ENCODE measurements at regions not wholly inside any gene's neighbourhood (a gene's known extent, or its start where the extent isn't known, plus 50 kb on each side); places are given as distances from the start of the nearest gene placed in this dataset.

DNA sequence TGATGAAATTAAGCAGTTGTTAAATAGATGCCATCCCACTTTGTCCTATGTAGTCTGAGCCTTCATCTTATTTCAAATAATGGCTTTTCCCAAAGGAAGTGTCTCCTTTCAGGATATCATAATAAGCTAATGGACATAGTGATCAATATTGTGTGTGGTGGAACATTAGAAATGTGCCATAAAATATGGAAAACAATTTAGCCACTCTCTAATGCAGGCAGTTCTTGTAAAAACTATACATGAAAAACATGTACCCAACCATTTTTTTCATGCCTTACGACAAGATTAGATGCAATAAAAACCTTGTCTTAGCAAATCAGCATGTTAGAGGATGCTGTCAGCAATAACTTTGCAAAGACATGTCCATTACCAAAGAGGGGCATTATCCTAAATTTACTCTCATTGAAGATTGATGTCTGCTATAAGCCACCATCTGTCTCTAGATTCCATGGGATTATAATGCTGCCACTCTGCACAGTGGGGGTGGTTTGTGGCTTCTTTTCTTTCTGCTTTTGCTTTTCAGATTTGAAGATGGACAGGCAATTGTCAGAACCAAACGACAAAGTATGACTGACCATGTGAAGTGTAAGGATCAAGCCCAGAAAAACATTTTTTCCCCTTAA, 724.0 kb upstream of the ZNF608 start:
- Histone ChIP-seq H3K9me3 (no peaks in the 10 kb centered on the region), H3K27ac (no peak overlapping the region), H3K4me1 (no peaks in the 10 kb centered on the region), H3K36me3 (no peaks in the 10 kb centered on the region), H3K4me3 (replicated peaks in 1 of 3) (no peak overlapping the region), H3K27me3 (no peaks in the 10 kb centered on the region)
- intact Hi-C loops (cut with DNase I) = no loop called here
- WGBS, 2 donors = 83 to 90% methylated on average over 2 of the region's 2 CpGs
- TF ChIP-seq POLR2A (IDR thresholded peaks at IDR 0.05) = no peak
- TF ChIP-seq CTCF (IDR thresholded peaks at IDR 0.05) = no peak
- DNase-seq = no peak

GRCh38 chr5:125476901-125477585, 730.6 kb upstream of the ZNF608 start:
- 81% methylated on average over 3 of the region's 3 CpGs for WGBS, 2 donors

DNA sequence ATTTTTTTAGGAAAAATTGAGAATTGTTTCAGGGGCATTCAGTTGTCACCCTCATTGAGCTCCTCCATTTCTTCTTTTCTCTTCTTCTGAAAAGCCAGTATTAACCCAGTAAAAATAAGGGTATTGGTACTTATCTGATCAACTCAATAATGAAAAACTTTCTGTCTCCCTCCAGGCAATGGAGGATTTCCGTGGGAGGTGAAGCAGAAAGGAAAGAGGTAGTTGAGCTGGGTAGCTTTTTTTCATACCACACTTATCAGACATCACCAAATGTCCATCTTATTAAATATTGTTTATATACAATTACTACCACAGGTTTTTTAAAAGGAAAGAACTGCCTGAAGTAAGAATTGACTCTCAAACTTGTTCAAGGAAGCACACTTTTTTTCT, 731.1 kb upstream of the ZNF608 start:
- no peak for DNase-seq
- intact Hi-C loops (cut with DNase I) = no loop called here
- 90% methylated on average over 1 of the region's 1 CpG for WGBS, 2 donors

More at GRCh38 chr5:125476901-125477585, 730.6 kb upstream of the ZNF608 start:
- DNase-seq = no peak
- intact Hi-C loops (cut with DNase I) = no loop called here
- TF ChIP-seq POLR2A (IDR thresholded peaks at IDR 0.05) = no peak
- no peak for TF ChIP-seq CTCF (IDR thresholded peaks at IDR 0.05)
- Histone ChIP-seq H3K36me3 (no peaks in the 10 kb centered on the region), H3K27ac (no peak overlapping the region), H3K4me1 (no peaks in the 10 kb centered on the region), H3K4me3 (replicated peaks in 1 of 3) (no peak overlapping the region), H3K9me3 (no peaks in the 10 kb centered on the region), H3K27me3 (no peaks in the 10 kb centered on the region)

DNA sequence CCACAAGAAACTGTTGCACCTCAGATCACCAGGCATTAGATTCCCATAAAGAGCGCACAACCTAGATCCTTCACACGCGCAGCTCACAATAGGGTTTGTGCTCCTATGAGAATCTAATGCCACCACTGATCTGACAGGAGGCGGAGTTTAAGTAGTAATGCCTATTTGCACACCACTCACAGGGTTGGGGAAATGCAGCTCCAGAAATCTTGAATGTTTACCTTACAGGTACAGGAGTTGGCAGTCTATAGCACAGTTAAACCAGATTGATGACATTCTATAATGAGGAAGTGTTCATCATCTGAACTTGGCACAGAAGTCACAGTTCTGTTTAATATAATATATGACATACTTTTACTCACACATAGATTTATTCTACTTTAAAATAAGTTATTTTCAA, 732.2 kb upstream of the ZNF608 start:
- no peaks in the 10 kb centered on the region for H3K9me3 ChIP-seq
- H3K4me1 ChIP-seq = no peaks in the 10 kb centered on the region
- no peak overlapping the region for H3K27ac ChIP-seq
- no peak overlapping the region for H3K4me3 ChIP-seq (replicated peaks in 1 of 3)
- intact Hi-C loops (cut with DNase I) = no loop called here
- H3K36me3 ChIP-seq = no peaks in the 10 kb centered on the region
- 97 to 100% methylated on average over 4 of the region's 4 CpGs for WGBS, 2 donors
- TF ChIP-seq POLR2A (IDR thresholded peaks at IDR 0.05) = no peak
- TF ChIP-seq CTCF (IDR thresholded peaks at IDR 0.05) = no peak
- no peak for DNase-seq
- no peaks in the 10 kb centered on the region for H3K27me3 ChIP-seq

More for the DNA sequence above, 731.1 kb upstream of the ZNF608 start:
- H3K27me3 ChIP-seq = no peaks in the 10 kb centered on the region
- H3K9me3 ChIP-seq = no peaks in the 10 kb centered on the region
- H3K36me3 ChIP-seq = no peaks in the 10 kb centered on the region
- no peak overlapping the region for H3K27ac ChIP-seq
- no peak overlapping the region for H3K4me3 ChIP-seq (replicated peaks in 1 of 3)
- TF ChIP-seq CTCF (IDR thresholded peaks at IDR 0.05) = no peak
- no peak for TF ChIP-seq POLR2A (IDR thresholded peaks at IDR 0.05)
- no peaks in the 10 kb centered on the region for H3K4me1 ChIP-seq

- H3K27ac ChIP-seq = no peak overlapping the region
- no peaks in the 10 kb centered on the region for H3K27me3 ChIP-seq
- WGBS, 2 donors = 81 to 82% methylated on average over 5 of the region's 5 CpGs
- TF ChIP-seq POLR2A (IDR thresholded peaks at IDR 0.05) = no peak
- TF ChIP-seq CTCF (IDR thresholded peaks at IDR 0.05) = no peak
- H3K4me1 ChIP-seq = peaks cover 6 to 16% of the 10 kb centered on the region in 2 donors
- no peaks in the 10 kb centered on the region for H3K9me3 ChIP-seq
- H3K4me3 ChIP-seq (replicated peaks in 1 of 3) = no peak overlapping the region
- intact Hi-C loops (cut with DNase I) = no loop called here
- no peaks in the 10 kb centered on the region for H3K36me3 ChIP-seq
- no peak for DNase-seq
These were observed 734.5 kb upstream of the ZNF608 start for GRCh38 chr5:125480911-125481310.
